Esophagus (tissue), 2 donors: ENCODE measurements at regions not wholly inside any gene's neighbourhood (a gene's known extent, or its start where the extent isn't known, plus 50 kb on each side); places are given as distances from the start of the nearest gene placed in this dataset.

ENCODE experiments used
- H3K27ac ChIP-seq, 2 donors: one replicate each; pipeline ENCODE4 v1.5.1; 2013; ENCODE audit warnings: low read depth in 2 of 2, mild to moderate bottlenecking in 2 of 2, inconsistent platforms in 1 of 2, low read length in 1 of 2, moderate library complexity in 1 of 2
- H3K27me3 ChIP-seq, 2 donors: one replicate each; pipeline ENCODE4 v1.6.1; 2013; ENCODE audit warnings: low read length in 2 of 2, control low read depth in 1 of 2, mild to moderate bottlenecking in 1 of 2; ENCODE audit not compliant: insufficient read depth in 2 of 2, control insufficient read depth in 1 of 2
- H3K36me3 ChIP-seq, 2 donors: one replicate each; pipeline ENCODE4 v1.6.1; 2013; ENCODE audit warnings: low read length in 1 of 2; ENCODE audit not compliant: control insufficient read depth in 2 of 2, insufficient read depth in 2 of 2
- H3K4me1 ChIP-seq, 2 donors: one replicate each; pipeline ENCODE4 v1.6.1; 2013; ENCODE audit warnings: low read length in 1 of 2; ENCODE audit not compliant: control insufficient read depth in 2 of 2, insufficient read depth in 2 of 2
- H3K4me3 ChIP-seq, 2 donors: one replicate each; pipeline ENCODE4 v1.5.1; 2013; ENCODE audit warnings: low read length in 2 of 2, mild to moderate bottlenecking in 2 of 2, low read depth in 1 of 2, moderate library complexity in 1 of 2
- H3K9me3 ChIP-seq, 2 donors: one replicate each; pipeline ENCODE4 v1.6.1; 2013; ENCODE audit warnings: mild to moderate bottlenecking in 2 of 2, low read depth in 1 of 2, low read length in 1 of 2, moderate library complexity in 1 of 2; ENCODE audit not compliant: control insufficient read depth in 2 of 2, insufficient read depth in 1 of 2
- WGBS, 2 donors: extraction: QIAGEN DNeasy Blood & Tissue Kit; methylation state at CpG; one replicate each; pipeline ENCODE4 v1.1.7; 2013; 5-methylcytosine and 5-hydroxymethylcytosine counted together
- donor health status: healthy with polysubstance abuse.
- donor health status: Bipolar disorder and iron deficiency.

- Histone ChIP-seq H3K4me1 (peaks cover 0 to 7% of the 10 kb centered on the region in 2 donors), H3K36me3 (no peaks in the 10 kb centered on the region), H3K4me3 (no peak overlapping the region), H3K9me3 (peaks cover 0 to 3% of the 10 kb centered on the region in 2 donors), H3K27ac (no peak overlapping the region), H3K27me3 (no peaks in the 10 kb centered on the region)
- 72 to 73% methylated on average over 9 of the region's 9 CpGs for WGBS, 2 donors
Observed at GRCh38 chr2:20104900-20105545, 53.6 kb upstream of the LAPTM4A start.

DNA sequence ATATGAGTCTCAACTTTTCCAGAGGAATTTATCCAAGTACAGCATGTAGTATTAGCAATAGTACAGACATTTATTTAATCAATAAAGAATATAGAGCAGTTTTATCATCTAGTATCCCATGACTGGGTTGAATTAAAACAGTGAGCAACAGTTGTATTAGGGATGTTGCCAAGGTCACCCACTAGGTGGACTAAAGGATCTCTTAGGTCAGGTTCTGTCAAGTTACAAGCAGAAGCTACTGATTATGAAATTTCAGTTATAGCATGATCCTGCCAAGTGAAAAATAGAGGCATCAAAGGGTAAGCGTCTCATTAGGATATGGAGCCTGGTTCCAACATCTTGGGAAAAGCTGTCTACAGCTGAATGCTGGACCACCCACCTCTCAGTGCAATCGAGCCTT is 52.1 kb upstream of the LAPTM4A start:
- Histone ChIP-seq H3K9me3 (peaks cover 0 to 3% of the 10 kb centered on the region in 2 donors), H3K36me3 (no peaks in the 10 kb centered on the region), H3K27ac (no peak overlapping the region), H3K4me1 (peaks cover 0 to 5% of the 10 kb centered on the region in 2 donors), H3K4me3 (no peak overlapping the region), H3K27me3 (no peaks in the 10 kb centered on the region)
- WGBS, 2 donors, result 54 to 66% methylated on average over 2 of the region's 2 CpGs
